ENCODE measurements at regions not wholly inside any gene's neighbourhood (a gene's known extent, or its start where the extent isn't known, plus 50 kb on each side); places are given as distances from the start of the nearest gene placed in this dataset.
"Not testable (repeated sequence)": the region's sequence is repeated elsewhere in the genome, so short reads cannot be mapped to it uniquely, and the experiment has no call there.

DNA sequence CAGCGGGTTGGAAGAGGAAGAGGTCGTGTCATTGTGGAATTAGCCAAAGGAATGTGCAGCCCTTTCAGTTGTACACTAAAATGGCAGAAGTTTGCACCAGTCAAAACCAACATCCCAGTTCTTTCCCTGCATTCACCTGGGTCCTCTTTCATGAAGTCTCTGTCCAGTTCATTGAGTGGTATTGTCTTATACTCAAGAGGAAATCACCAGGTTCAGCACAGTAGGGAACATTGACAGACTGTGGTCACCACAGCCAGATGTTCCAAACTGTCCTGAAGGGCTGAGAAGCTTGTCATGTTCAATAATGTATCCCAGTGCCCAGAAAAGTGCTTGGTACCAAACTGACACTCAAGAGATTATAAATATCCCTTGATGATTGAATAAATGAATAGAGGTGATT is 131.6 kb downstream of the GLUL start:
- DNase-seq (ENCODE audit: low read depth): no peak

- DNase-seq (ENCODE audit: low read depth): peak; percentile 4
Measured at GRCh38 chr1:182259229-182259872, 132.2 kb downstream of the GLUL start.

GRCh38 chr1:182257369-182258063 is 134.1 kb downstream of the GLUL start:
- DNase-seq (ENCODE audit: low read depth): no peak

- no peak for DNase-seq (ENCODE audit: low read depth)
Measured at GRCh38 chr1:182256931-182257330, 134.7 kb downstream of the GLUL start.

GRCh38 chr1:182255494-182255893 is 136.1 kb downstream of the GLUL start:
- DNase-seq (ENCODE audit: low read depth): no peak

DNA sequence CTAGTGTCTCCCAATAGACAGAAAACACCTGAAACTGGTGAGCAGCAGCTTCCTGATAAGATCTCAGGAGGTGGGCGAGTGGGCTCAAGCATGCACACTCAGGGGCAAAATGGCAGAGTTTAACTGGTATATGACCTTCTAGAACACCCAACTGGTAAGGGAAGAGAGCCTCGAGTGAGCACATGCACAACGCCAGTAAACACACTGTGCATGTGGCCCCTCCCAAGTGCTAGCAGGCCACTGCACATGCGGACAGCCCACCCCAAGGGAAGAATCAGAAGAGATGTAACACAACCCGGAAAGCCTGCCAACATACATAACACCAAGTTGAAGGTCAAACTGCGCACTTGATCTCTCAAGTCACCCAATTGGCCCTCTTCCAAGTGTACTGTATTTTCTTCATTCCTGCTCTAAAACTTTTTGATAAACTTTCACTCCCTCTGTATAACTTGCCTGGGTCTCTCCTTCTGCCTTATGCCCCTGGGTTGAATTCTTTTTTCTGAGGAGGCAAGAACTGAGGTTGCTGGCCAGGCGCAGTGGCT is 138.2 kb downstream of the GLUL start:
- no peak for DNase-seq (ENCODE audit: low read depth)

GRCh38 chr1:182251561-182251960 is 140.0 kb downstream of the GLUL start:
- no peak for DNase-seq (ENCODE audit: low read depth)

- no peak for DNase-seq (ENCODE audit: low read depth)
Measured at GRCh38 chr1:182249201-182249676, 142.4 kb downstream of the GLUL start.

GRCh38 chr1:182248721-182249120 is 142.9 kb downstream of the GLUL start:
- no peak for DNase-seq (ENCODE audit: low read depth)

DNA sequence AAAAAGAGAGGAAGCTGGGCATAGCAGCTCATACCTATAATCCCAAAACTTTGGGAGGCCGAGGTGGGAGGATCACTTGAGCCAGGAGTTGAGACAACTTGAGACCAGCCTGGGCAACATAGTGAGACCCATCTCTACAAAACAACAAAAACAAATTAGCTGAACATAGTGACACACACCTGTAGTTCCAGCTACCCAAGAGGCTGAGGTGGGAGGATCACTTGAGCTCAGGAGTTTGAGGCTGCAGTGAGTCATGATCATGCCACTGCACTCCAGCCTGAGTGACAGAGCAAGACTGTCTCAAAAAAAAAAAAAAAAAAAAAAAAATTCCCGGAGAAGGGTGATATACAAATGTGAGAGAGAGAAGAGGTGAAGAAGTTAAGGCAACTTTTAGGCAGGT is 143.8 kb downstream of the GLUL start:
- not testable (repeated sequence) for DNase-seq (ENCODE audit: low read depth)

- no peak for DNase-seq (ENCODE audit: low read depth)
Measured at GRCh38 chr1:182246783-182247182, 144.8 kb downstream of the GLUL start.

DNA sequence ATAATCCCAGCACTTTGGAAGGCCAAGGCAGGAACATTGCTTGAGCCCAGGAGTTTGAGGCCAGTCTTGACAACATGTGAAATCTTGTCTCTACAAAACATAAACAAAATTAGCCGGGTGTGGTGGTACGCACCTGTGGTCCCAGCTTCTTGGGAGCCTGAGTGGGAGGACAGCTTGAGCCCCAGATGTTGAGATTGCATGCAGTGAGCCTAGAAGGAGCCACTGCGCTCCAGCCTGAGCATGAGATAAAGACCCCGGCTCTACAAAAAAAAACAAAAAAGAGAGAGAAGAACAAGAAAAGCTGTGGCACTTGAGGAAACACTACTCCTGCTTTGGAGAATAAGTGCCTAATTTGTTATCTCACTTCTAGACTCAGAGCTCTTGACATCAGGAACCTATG is 146.6 kb downstream of the GLUL start:
- no peak for DNase-seq (ENCODE audit: low read depth)

DNA sequence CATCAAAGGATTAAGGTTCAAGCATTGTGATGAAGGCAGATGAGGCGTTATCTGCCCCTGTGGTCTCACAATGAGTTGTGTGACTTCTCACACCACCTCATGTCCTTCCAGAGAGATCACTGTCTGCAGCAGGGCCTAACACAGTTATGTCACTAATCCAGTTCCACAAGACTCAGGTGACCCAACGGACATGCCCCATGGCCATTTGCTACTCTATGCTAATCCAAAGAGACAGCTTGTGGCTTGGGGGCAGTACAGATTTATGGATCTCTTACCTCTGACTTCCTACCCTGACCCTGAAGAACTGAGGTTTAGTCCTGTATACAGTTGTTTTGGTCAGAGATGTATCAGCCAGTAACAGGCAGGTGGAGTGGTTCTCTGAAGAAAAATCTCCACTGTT is 147.1 kb downstream of the GLUL start:
- no peak for DNase-seq (ENCODE audit: low read depth)

- no peak for DNase-seq (ENCODE audit: low read depth)
Measured at GRCh38 chr1:182242641-182243040, 148.9 kb downstream of the GLUL start.

- DNase-seq (ENCODE audit: low read depth): no peak
Measured at GRCh38 chr1:182240085-182240484, 151.5 kb downstream of the GLUL start.

DNA sequence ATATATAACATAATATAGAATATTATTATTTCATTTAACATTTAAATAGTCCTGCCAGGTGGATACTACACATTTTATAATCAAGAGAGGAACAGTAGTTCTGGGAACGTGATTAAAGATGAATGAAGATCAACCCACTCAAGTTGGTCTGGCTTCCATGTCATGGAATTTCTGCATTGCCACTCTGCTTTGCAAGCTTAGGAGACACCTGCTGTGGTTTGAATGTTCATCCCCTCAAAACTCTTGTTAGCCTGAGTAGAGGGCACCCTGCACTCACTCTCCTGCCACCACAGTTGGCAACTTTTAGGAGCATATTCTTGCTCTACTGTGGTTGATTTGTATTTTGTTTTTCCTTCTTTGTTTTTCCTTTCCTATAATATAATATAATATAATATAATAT is 153.2 kb downstream of the GLUL start:
- DNase-seq (ENCODE audit: low read depth): no peak

GRCh38 chr1:182237329-182237728 is 154.3 kb downstream of the GLUL start:
- no peak for DNase-seq (ENCODE audit: low read depth)

- no peak for DNase-seq (ENCODE audit: low read depth)
Measured at GRCh38 chr1:182236651-182237077, 154.9 kb downstream of the GLUL start.

GRCh38 chr1:182235952-182236650 is 155.5 kb downstream of the GLUL start:
- DNase-seq (ENCODE audit: low read depth): no peak

GRCh38 chr1:182235604-182235951 is 156.0 kb downstream of the GLUL start:
- DNase-seq (ENCODE audit: low read depth): no peak

- DNase-seq (ENCODE audit: low read depth): no peak
Measured at GRCh38 chr1:182229921-182230491, 161.6 kb downstream of the GLUL start.

DNA sequence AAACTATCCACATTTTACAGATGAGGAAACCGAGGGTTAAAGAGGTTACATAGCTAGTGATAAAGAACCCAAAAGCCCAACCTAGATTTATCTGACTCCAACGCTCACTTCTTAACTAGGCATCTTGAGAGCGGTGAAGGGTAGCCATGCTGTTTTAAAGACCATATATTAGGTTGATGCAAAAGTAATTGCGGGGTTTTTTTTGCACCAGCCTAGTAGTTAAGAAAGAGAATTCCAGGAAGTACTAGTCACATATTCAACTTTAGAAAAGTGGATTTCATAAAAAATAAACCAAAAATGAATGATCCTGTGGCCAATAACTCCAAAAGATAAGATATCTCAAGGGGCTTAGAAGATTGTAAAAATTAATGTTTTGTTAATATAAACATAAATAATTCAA is 162.1 kb downstream of the GLUL start:
- DNase-seq (ENCODE audit: low read depth): no peak
